Stomach (tissue), 8 donors: ENCODE measurements at regions not wholly inside any gene's neighbourhood (a gene's known extent, or its start where the extent isn't known, plus 50 kb on each side); places are given as distances from the start of the nearest gene placed in this dataset.
A peak's percentile ranks its signal among the peaks of the same experiment; 100 is the strongest.

Experiments
- DNase-seq, 2 donors: peaks; one replicate each; pipeline versions ENCODE4 v3.0.0 to v3.0.0-alpha.2; 2013 to 2019
- H3K27ac ChIP-seq, 5 donors: fragments of 200-600 bp in 4 of 5; sonication (generic) in 4 of 5; one replicate each; pipeline ENCODE4 v1.5.1; 2013 to 2019; ENCODE audit warnings: mild to moderate bottlenecking in 1 of 5, moderate library complexity in 1 of 5
- H3K27me3 ChIP-seq, 3 donors: fragments of 200-600 bp; sonication (generic); one replicate each; pipeline ENCODE4 v1.5.1; 2017 to 2019; ENCODE audit warnings: mixed run types in 1 of 3
- H3K36me3 ChIP-seq, 4 donors: fragments of 200-600 bp; sonication (generic); 1 replicate in 3 of 4; 2 replicates in 1 of 4; pipeline ENCODE4 v1.5.1; 2016 to 2019
- H3K4me1 ChIP-seq, 4 donors: fragments of 200-600 bp; sonication (generic); one replicate each; pipeline ENCODE4 v1.5.1; 2016 to 2019
- H3K4me3 ChIP-seq, 4 donors: fragments of 200-600 bp; sonication (generic) in 3 of 4; one replicate each; pipeline ENCODE4 v1.5.1; 2016 to 2019; ENCODE audit warnings: mild to moderate bottlenecking in 1 of 4
- H3K9me3 ChIP-seq, 4 donors: fragments of 200-600 bp; sonication (generic); one replicate each; pipeline ENCODE4 v1.5.1; 2016 to 2019
- EP300 ChIP-seq: sonication (generic); formaldehyde crosslinking; IDR thresholded peaks from one replicate; pipeline ENCODE4 v1.6.1; 2017; ENCODE audit warnings: antibody characterized with exemption
- POLR2A ChIP-seq, 4 donors: fragments of 450-650 bp; IDR thresholded peaks; one replicate each; pipeline ENCODE4 v1.6.1; 2016; ENCODE audit warnings: antibody characterized with exemption in 4 of 4, control low read depth in 2 of 4, mild to moderate bottlenecking in 1 of 4, moderate library complexity in 1 of 4
- POLR2AphosphoS5 ChIP-seq, 3 donors: sonication (generic); formaldehyde crosslinking; IDR thresholded peaks; one replicate each; pipeline ENCODE4 v1.6.1; 2016; ENCODE audit warnings: antibody characterized with exemption in 3 of 3
- WGBS, 5 donors: extraction: QIAGEN DNeasy Blood & Tissue Kit in 3 of 5; methylation state at CpG; one replicate each; pipeline versions ENCODE4 v1.1.5 to v1.1.7; 2013 to 2018; 5-methylcytosine and 5-hydroxymethylcytosine counted together
- intact Hi-C: fragments of 100-400 bp; cut with DNase I; formaldehyde crosslinking; loops from one replicate; pipeline ENCODE4 v1.15.1; 2023; ENCODE audit warnings: low total_unique reads
- TF ChIP-seq, protein P1 (sequence below), 7 experiments: fragments of 450-650 bp in 4 of 7; fragments of 200-600 bp in 3 of 7; sonication (generic) in 3 of 7; IDR thresholded peaks; one replicate each; pipeline ENCODE4 v1.5.1; 2016 to 2019; ENCODE audit warnings: antibody characterized with exemption in 7 of 7, control low read depth in 2 of 7, mild to moderate bottlenecking in 1 of 7
- donor health status: healthy with polysubstance abuse.
- donor health status: Bipolar disorder and iron deficiency.
- donor health status: healthy.

DNA sequence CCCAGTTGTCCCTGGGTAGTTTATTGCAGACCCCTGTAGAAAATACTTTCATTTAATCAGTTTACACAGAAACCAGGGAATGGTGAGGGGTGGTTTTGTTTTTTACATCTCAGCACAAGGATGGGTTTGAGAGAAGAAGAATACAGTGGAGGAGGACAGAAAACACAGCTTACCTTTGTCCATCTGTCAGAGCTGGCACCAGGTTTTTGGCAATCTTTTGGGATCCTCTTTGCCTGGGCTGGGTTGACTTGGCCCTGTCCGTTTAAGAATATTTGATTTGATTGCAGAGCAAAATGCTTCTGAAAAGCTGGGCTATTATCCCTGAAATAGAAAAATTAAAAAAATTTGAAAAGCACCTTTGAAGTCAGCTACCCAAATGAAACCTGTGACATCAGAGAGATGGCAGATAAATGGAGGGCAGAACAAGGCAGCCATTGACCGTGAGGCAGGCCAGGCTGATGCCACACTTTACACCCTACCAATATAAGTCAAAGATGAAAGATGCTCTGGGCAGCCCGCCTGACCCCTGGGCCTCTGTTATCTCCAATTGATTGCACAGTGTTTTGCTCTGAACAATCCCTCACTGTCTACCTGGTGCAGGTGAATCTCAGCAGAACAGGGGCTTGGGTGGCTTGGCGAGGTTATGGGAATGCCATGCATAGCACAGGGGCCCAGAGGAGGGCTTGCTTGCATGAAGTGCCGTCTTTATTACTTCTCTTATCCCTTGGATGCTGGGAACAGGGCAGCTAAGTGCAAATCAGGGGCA, 218.8 kb downstream of the LMX1A start:
- Histone ChIP-seq H3K36me3 (no peaks in the 10 kb centered on the region), H3K4me3 (no peak overlapping the region), H3K27me3 (peaks cover 0 to 43% (median 4%) of the 10 kb centered on the region in 3 donors), H3K27ac (no peak overlapping the region), H3K4me1 (no peaks in the 10 kb centered on the region), H3K9me3 (no peaks in the 10 kb centered on the region)
- no peak for DNase-seq
- intact Hi-C loops: no loop called here
- 41 to 51% (median 49%) methylated on average over 5 of the region's 5 CpGs for WGBS, 5 donors
- TF ChIP-seq POLR2A (IDR thresholded peaks at IDR 0.05) (no peak), EP300 (no peak), POLR2AphosphoS5 (IDR thresholded peaks at IDR 0.05) (no peak)
- TF ChIP-seq, protein P1, sequence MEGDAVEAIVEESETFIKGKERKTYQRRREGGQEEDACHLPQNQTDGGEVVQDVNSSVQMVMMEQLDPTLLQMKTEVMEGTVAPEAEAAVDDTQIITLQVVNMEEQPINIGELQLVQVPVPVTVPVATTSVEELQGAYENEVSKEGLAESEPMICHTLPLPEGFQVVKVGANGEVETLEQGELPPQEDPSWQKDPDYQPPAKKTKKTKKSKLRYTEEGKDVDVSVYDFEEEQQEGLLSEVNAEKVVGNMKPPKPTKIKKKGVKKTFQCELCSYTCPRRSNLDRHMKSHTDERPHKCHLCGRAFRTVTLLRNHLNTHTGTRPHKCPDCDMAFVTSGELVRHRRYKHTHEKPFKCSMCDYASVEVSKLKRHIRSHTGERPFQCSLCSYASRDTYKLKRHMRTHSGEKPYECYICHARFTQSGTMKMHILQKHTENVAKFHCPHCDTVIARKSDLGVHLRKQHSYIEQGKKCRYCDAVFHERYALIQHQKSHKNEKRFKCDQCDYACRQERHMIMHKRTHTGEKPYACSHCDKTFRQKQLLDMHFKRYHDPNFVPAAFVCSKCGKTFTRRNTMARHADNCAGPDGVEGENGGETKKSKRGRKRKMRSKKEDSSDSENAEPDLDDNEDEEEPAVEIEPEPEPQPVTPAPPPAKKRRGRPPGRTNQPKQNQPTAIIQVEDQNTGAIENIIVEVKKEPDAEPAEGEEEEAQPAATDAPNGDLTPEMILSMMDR (IDR thresholded peaks at IDR 0.05): no peak

DNA sequence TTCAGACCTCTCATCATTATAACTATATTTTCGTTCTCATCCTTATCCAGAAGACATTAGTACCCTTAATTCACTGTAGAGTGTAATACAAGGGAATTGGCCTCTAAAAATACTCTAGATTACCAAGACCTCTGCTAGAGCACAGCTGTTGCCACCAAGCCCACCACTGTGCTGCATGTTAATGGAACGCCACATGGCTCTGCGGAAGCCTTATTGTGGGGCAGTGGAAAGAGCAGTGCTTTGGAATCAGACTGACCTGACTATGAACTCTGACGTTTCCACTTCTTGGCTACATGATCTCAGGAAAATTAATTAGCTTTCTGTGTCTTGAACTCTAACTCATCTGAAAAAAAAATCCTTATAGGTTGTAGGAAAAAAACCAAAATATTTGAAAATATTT, 222.1 kb downstream of the LMX1A start:
- intact Hi-C loops: no loop called here

DNA sequence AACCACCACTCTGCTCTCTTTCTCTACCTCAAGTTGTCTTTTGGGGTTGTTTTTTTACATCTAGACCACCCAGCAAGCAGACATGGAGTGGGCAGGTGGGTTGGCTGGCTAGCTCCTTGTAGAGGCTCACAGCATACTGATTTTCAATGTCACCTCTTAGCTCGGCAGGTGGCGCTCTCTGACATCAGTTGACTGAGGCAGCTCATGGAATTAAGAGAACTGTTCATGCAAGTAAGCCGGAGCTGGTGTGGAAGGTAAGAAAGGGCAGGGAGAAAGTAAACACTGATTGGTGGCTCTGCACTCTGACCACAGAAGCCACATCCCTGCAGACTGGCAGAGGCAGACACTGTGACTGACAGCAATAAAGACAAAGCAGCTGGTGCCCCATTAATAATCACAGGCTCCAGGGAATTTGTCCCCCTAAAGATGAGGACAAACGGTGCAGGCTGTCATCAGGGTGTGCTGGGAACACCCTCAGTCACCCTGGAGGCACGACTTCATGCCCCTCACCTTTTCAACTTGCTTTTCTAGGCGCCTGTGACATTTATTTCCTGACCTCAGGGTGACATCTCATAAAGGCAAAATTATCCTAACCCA, 226.8 kb downstream of the LMX1A start:
- 7 to 12% (median 9%) methylated on average over 6 of the region's 6 CpGs for WGBS, 5 donors
- Histone ChIP-seq H3K36me3 (no peaks in the 10 kb centered on the region), H3K27ac (no peak overlapping the region), H3K4me1 (no peaks in the 10 kb centered on the region), H3K27me3 (peaks cover 0 to 29% (median 4%) of the 10 kb centered on the region in 3 donors), H3K4me3 (no peak overlapping the region), H3K9me3 (no peaks in the 10 kb centered on the region)
- peak; percentile 72 to 84 for DNase-seq
- intact Hi-C loops: no loop called here
- no peak for TF ChIP-seq POLR2AphosphoS5 (IDR thresholded peaks at IDR 0.05)
- TF ChIP-seq POLR2A (IDR thresholded peaks at IDR 0.05): no peak
- no peak for TF ChIP-seq EP300
- TF ChIP-seq, protein P1 (IDR thresholded peaks at IDR 0.05): peak in 4 of 7 experiments; percentile 9 to 25 (median 18)

More for the DNA sequence above, 222.1 kb downstream of the LMX1A start:
- H3K27ac ChIP-seq: no peak overlapping the region
- no peaks in the 10 kb centered on the region for H3K9me3 ChIP-seq
- H3K4me1 ChIP-seq: no peaks in the 10 kb centered on the region
- H3K4me3 ChIP-seq: no peak overlapping the region
- peaks cover 0 to 40% (median 4%) of the 10 kb centered on the region in 3 donors for H3K27me3 ChIP-seq
- H3K36me3 ChIP-seq: no peaks in the 10 kb centered on the region
- WGBS, 5 donors: 59 to 74% (median 66%) methylated on average over 4 of the region's 4 CpGs
- TF ChIP-seq, protein P1 (IDR thresholded peaks at IDR 0.05): no peak
- peak in 1 of 2 donors; percentile 44 for DNase-seq

DNA sequence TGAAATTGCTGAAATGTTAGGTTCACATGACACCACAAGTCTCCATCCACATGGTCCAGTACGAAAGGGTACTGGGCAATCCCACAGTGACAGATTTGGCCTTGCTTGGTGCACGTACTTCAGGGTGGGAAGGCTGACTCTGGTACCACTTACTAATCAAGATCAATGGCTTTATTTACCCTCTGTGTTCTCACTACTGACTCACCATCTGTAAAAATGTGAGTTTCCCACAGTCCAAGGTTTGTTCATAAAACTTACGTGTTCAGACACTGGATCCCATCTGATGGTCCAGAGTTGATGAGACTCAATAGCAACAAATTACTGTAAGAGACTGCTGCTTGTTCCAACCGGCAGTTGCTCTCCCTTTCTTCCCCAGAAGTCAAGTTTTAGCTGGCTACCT, 231.7 kb downstream of the LMX1A start:
- Histone ChIP-seq H3K27me3 (peaks cover 0 to 48% (median 0%) of the 10 kb centered on the region in 3 donors), H3K9me3 (no peaks in the 10 kb centered on the region), H3K4me3 (no peak overlapping the region), H3K4me1 (no peaks in the 10 kb centered on the region), H3K36me3 (no peaks in the 10 kb centered on the region), H3K27ac (no peak overlapping the region)
- intact Hi-C loops: no loop called here
- DNase-seq: no peak
- 62 to 80% (median 78%) methylated on average over 4 of the region's 4 CpGs for WGBS, 5 donors
- TF ChIP-seq, protein P1 (IDR thresholded peaks at IDR 0.05): no peak
- TF ChIP-seq POLR2AphosphoS5 (IDR thresholded peaks at IDR 0.05) (no peak), POLR2A (IDR thresholded peaks at IDR 0.05) (no peak), EP300 (no peak)
